GM12875 (cell line): ENCODE measurements at regions not wholly inside any gene's neighbourhood (a gene's known extent, or its start where the extent isn't known, plus 50 kb on each side); places are given as distances from the start of the nearest gene placed in this dataset.

Source experiments
- H3K4me3 ChIP-seq: one replicate; pipeline ENCODE4 v1.5.1; 2011; ENCODE audit warnings: low read depth, low read length, control low read depth
- TF ChIP-seq, protein P1 (sequence below): IDR thresholded peaks from 2 replicates; pipeline ENCODE4 v1.5.1; 2011; ENCODE audit warnings: low read depth, mild to moderate bottlenecking, control low read depth, inconsistent platforms, low read length, moderate library complexity, borderline replicate concordance; ENCODE audit not compliant: insufficient read depth

DNA sequence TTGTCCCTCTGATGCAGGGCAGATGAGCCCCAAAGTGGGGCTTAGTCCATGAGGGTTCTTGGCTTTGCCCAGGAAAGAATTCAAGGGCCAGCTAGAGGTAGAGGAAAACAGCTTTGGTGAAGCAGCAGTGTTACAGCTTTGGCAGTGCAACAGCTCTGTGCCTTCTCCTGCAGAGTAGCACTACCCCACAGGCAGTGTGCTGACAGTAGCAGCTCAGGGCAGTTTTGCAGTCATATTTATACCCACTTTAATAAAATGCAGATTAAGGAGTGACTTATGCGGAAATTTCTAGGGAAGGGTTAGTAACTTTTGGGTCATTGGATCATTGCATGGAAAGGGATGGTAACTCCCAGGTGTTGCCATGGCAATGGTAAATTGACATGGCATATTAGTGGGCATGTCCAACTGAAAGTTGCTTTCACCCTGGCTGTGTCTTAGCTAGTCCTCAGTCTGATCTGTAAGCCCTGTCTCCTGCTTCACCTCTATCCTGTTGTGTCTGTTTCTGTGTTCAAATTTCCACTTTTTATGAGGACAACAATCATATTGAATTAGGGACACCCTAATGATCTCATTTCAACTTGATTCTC is 241.3 kb upstream of the C2CD4B start:
- no peak overlapping the region for H3K4me3 ChIP-seq
- TF ChIP-seq, protein P1, sequence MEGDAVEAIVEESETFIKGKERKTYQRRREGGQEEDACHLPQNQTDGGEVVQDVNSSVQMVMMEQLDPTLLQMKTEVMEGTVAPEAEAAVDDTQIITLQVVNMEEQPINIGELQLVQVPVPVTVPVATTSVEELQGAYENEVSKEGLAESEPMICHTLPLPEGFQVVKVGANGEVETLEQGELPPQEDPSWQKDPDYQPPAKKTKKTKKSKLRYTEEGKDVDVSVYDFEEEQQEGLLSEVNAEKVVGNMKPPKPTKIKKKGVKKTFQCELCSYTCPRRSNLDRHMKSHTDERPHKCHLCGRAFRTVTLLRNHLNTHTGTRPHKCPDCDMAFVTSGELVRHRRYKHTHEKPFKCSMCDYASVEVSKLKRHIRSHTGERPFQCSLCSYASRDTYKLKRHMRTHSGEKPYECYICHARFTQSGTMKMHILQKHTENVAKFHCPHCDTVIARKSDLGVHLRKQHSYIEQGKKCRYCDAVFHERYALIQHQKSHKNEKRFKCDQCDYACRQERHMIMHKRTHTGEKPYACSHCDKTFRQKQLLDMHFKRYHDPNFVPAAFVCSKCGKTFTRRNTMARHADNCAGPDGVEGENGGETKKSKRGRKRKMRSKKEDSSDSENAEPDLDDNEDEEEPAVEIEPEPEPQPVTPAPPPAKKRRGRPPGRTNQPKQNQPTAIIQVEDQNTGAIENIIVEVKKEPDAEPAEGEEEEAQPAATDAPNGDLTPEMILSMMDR, result no peak

DNA sequence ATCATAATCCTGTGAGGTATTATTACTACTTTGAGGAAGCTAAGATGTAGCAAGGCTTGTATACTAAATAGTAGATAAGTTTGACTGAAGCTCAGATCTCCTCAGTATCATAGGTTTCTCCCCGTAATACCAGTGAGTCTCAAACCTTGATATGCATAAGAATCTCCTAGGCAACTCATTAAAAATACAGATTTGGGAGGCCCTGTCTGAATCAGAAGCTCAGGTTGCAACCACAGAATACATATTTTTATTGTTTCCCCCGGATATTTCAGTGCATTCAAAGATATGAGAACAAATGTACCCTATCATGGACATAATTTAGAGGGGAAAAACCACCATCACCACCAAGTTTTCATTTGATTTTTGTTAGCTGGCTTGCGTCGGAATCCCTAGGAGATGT is 242.1 kb upstream of the C2CD4B start:
- no peak overlapping the region for H3K4me3 ChIP-seq

DNA sequence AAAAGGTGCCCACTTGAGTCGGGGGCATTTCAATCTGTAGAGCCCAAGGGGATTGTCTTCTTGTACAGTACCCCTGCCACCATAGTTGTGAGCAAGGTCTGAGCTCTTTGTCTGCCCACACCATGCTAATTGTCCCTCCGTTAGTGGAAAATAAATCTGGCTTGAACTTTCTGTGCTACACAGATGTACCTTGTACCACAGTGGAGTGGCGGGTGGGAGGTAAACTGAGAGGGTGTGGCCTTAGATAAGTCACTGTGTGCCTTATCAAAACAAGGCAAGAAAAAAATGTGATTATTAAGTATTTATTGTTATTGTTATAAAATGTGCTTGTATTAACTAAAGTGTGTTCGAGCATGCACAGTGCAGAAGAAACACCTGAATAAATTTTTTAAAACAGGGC is 242.9 kb upstream of the C2CD4B start:
- H3K4me3 ChIP-seq, result no peak overlapping the region
- TF ChIP-seq, protein P1, result no peak

More for the DNA sequence above, 242.1 kb upstream of the C2CD4B start:
- TF ChIP-seq, protein P1, result no peak

DNA sequence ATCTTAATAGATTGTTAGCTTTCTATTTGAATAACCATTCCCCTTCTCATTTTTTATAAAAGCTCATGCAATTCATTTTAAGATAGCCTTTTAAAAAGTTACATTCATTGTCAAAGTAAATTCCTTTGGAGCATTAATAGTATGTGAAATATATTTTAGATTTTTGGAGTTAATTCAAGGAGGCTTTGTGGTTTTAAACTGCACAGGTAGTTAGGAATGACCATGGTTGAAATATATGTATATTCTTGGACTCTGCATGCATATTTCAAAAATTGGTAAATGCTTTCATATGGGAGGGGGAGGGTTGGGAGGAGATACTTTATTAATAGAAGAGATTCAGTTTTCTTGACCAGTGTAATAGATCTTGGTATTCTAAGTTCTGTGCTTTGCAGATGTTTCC is 244.4 kb upstream of the C2CD4B start:
- TF ChIP-seq, protein P1, result no peak
- no peak overlapping the region for H3K4me3 ChIP-seq

DNA sequence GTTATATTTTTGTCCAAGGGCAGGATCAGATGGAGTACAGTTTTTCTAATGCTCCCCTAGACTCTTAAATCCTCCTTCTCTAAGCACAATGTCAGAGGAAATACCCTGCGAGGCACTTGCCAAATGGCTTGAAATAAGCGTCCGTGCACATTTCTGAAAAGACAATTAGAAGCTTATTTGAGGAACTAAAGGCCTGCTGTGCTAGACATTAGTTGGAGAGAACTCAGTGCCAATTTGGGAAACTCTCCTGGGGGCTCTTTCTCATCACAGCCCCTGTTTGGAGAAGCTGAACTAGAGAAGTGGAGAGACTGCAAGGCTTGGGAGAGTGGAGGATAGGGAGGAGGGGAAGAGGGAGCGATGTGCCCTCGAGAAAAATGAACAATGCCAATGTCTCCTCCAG is 247.6 kb upstream of the C2CD4B start:
- no peak overlapping the region for H3K4me3 ChIP-seq
- TF ChIP-seq, protein P1, result no peak

DNA sequence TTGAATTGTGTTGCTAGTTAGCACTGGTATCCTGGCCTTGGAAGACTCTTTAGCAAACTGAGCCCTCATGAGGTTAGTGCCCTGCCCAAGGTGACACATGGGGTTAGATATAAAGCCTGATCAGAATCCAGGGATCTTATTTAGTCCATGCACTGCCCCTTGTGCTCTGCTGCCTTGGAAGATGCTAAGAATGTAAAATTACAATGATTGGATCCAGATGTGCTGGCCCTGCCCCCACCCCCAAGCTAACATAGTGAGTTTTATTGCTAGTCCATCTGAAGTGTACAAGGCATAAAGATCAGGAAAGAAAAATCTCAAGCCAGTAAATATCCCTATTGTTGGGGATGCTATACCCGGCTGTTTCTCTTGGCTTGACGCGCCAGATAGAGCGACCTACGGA is 248.1 kb upstream of the C2CD4B start:
- TF ChIP-seq, protein P1, result no peak
- H3K4me3 ChIP-seq, result no peak overlapping the region

DNA sequence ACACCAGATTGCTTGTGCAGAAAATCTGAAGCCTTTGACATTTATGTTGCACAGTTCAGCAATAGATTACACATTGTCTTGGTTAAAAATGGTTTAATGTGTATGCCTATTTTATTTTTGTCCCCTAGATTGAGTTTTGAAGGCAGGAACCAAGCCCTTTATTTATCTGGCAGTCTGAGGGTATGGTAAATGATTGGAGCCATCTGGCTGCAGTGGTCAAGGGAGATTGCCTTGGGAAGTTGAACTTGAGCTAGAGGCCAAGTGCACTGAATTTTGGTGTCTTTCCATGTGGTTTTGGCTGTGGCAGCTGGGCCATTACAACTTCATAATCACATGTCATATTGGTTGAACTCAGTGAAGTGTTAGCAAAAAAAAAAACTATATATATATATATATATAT is 248.7 kb upstream of the C2CD4B start:
- TF ChIP-seq, protein P1, result no peak
- H3K4me3 ChIP-seq, result no peak overlapping the region
